RWPE1 (cell line): ENCODE measurements at regions not wholly inside any gene's neighbourhood (a gene's known extent, or its start where the extent isn't known, plus 50 kb on each side); places are given as distances from the start of the nearest gene placed in this dataset.

Experiments
- CTCF ChIA-PET: fragments of 350-600 bp; sonication (Branson Sonifier 250); formaldehyde crosslinking; extraction: SDS; loops from one replicate; lab custom pipeline; 2021; lab: Yijun Ruan, JAX
- POLR2A ChIA-PET: fragments of 400-600 bp; formaldehyde crosslinking; extraction: SDS; loops from one replicate; lab custom pipeline; 2020; ENCODE audit warnings: antibody characterized with exemption; ENCODE audit not compliant: low non-redundant PET; lab: Yijun Ruan, JAX
- DNase-seq: peaks from one replicate; pipeline ENCODE4 v3.0.0; 2012; ENCODE audit warnings: low spot score
- H3K27ac ChIP-seq: fragments of 450-650 bp; 2 replicates; pipeline ENCODE4 v1.5.1; 2017
- TF ChIP-seq, protein P1 (sequence below): fragments of 450-650 bp; conservative IDR thresholded peaks from 2 replicates; pipeline ENCODE4 v1.5.1; 2017; ENCODE audit warnings: low read depth, mild to moderate bottlenecking

DNA sequence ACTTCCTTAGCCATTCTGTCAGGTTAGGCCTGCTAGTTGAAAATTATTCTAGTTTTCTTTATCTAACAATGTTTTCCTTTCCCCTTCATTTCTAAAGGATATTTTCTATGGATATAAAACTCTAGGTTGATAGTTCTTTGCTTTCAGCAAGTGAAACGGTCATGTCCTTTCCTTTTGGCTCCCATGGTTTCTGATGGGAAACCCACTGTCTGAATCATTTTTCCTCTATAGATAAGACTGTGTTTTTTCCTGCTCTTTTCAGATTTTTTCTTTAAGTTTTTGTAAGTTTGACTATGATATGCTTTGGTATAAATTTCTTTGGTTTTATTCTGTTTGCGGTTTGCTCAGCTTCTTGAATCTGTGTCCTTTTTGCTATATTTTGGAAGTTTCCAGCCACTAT is 800.9 kb downstream of the USP25 start:
- TF ChIP-seq, protein P1, sequence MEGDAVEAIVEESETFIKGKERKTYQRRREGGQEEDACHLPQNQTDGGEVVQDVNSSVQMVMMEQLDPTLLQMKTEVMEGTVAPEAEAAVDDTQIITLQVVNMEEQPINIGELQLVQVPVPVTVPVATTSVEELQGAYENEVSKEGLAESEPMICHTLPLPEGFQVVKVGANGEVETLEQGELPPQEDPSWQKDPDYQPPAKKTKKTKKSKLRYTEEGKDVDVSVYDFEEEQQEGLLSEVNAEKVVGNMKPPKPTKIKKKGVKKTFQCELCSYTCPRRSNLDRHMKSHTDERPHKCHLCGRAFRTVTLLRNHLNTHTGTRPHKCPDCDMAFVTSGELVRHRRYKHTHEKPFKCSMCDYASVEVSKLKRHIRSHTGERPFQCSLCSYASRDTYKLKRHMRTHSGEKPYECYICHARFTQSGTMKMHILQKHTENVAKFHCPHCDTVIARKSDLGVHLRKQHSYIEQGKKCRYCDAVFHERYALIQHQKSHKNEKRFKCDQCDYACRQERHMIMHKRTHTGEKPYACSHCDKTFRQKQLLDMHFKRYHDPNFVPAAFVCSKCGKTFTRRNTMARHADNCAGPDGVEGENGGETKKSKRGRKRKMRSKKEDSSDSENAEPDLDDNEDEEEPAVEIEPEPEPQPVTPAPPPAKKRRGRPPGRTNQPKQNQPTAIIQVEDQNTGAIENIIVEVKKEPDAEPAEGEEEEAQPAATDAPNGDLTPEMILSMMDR: no peak
- POLR2A ChIA-PET: no interaction called here
- no peak overlapping the region for H3K27ac ChIP-seq
- CTCF ChIA-PET: no interaction called here
- DNase-seq: no peak

DNA sequence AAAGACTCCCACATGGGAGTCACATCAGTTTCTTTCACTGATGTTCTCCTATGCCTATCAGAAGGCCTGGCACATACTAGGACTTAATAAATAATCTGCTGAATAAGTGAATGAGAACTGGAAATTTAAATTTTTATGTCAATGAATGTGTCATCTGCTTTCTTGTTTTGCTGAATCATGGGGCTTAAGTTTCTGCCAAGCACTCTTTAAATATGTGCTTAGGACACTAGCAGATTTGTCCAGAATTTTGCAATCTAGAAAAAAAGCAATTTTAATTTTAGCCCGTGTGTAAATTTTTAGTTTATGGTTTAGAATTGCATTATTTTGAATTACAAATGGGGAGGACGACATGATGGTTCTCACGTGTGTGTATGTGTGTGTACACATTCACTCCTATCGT is 803.1 kb downstream of the USP25 start:
- ChIA-PET POLR2A (no interaction called here), CTCF (no interaction called here)
- TF ChIP-seq, protein P1: no peak
- H3K27ac ChIP-seq: no peak overlapping the region
- no peak for DNase-seq

DNA sequence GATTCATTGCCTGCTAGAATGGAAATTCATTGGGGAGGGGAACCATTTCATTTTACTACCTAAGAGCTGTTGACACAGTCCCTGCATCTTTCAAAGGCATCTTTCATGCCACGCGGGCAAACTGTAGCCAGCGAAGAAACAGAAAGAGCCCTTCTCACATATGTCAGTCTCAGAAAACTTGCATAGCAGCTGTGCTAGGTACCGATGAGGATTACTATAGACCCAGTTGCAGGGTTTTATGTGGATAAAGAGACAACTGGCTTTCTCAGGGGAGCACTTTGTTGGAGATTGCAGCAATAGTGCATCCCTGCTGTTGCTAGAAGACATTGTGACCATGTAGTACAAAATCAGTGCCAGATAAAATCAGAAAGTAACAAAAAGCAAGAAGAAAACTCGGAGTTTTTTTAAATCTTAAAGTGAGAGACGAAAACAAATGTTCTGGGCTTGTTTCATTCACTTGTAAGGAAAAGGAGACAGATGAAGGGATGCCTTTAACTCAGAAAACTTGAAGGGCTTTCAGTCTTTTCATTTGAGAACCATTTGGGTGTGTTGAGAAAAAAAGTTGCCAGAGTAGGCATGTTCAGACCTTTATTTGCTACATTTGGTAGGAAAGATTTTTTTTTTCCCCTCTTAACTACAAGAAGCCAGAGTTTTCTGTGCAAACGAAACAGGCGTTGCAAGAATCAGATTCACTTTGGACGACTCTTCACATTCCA is 804.1 kb downstream of the USP25 start:
- CTCF ChIA-PET: no interaction called here
- no peak for DNase-seq

DNA sequence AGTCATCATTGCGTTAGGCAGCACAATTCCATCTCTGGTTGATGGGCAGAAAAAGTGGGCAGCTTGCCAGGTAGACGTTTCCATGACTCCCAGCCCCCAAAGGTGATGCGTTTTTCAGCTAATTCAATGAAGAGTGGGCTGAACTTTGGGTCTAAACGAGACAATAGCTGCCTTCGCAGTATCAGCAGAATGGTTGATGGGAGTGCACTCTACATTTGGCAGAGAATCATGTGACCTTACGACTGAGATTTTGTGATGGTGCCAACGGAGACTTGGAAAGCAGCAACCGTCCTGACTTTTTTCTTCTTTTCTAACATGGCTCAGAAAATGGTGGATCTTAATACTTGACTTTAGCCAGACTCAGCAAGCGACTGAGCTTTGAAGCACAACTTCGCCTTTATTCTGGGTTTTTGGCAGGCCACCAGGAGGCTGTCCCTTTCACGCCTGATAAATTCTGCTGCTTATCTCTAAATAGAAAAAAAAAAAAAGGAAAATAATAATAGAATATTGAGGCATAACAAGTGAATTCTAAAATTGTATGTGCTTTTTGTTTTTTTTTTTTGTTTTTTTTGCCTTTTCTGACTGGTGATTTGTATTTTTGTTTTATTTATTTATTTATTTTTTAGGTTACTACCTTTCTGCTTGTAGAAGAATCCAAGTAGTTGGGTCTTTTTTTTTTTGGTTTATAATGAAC is 804.8 kb downstream of the USP25 start:
- no peak for DNase-seq
- TF ChIP-seq, protein P1: no peak
- ChIA-PET CTCF (no interaction called here), POLR2A (no interaction called here)
- H3K27ac ChIP-seq: no peak overlapping the region

More for the DNA sequence above, 804.1 kb downstream of the USP25 start:
- TF ChIP-seq, protein P1: no peak
- H3K27ac ChIP-seq: no peak overlapping the region
- POLR2A ChIA-PET: no interaction called here

DNA sequence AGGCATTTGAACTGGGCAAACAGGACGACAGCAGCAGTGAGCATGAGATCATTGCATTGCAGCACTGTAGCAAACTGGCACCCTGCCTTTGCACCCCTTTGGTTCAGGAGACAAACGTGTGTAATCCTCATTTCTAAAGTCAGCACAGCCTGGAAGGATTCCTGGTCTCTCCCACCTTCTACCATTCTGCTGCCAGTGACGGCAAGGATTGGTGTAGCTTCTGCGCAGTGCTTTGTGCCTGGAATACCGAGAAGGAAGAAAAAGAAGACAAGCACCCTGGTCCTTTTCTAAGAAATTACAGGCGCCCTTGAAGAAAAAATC is 805.3 kb downstream of the USP25 start:
- no peak for DNase-seq
- ChIA-PET CTCF (no interaction called here), POLR2A (no interaction called here)
- no peak overlapping the region for H3K27ac ChIP-seq
- TF ChIP-seq, protein P1: no peak

DNA sequence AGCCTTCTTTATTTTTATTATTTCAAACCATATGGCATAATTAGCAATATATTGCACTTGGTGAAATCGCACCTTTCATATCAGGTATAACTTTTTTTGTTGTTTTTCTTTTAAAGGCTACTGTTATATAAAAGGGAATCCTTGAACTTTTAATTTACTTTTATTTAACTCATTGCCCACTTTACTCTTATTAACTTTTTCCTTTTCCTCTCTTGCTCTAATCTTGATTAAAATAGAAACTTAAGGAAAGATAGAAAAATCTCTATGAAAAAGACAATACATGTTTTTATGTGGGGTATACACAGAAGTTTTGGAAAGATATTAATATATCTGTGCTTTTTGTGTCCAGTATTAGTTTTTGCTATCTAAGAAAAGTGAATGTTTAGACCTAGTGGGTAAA is 805.8 kb downstream of the USP25 start:
- no peak for DNase-seq
- POLR2A ChIA-PET: no interaction called here
- TF ChIP-seq, protein P1: no peak
- CTCF ChIA-PET: no interaction called here
- H3K27ac ChIP-seq: no peak overlapping the region
